ENCODE measurements at regions not wholly inside any gene's neighbourhood (a gene's known extent, or its start where the extent isn't known, plus 50 kb on each side); places are given as distances from the start of the nearest gene placed in this dataset.

DNA sequence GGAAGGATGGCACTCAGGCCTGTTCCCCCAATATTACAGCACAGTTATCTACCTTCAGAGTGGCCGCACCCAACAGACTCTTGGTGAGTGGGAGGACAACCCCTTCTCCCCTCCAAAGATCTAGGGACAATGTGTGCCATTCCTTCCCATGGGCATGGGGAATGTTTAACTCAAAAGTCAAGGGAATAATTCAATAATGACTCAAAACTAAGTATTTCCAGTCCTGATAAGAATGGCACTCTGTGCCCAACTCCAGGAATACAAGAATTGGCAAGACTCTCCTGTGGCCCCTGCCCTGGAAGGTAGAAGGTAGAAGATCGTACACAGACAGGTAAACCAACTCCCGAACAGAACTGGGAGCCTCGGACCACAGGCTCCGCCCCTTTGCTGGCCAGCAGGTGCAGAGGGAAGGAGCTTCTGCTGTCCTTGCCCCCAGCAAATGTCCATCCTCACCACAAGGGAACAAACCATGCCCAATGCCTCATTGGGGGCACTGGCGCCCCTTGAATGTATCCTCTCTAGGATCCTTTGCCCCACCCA is 514.0 kb downstream of the NPHP4 start:
- H3K4me3 ChIP-seq (ENCODE audit: low read length) = no peak overlapping the region
- no peaks in the 10 kb centered on the region for H3K36me3 ChIP-seq (ENCODE audit: control insufficient read depth, low read length)
- no peak overlapping the region for H3K27ac ChIP-seq (ENCODE audit: low read depth, low read length)
- no peaks in the 10 kb centered on the region for H3F3A ChIP-seq (ENCODE audit: control insufficient read depth, insufficient read depth)
- TF ChIP-seq EZH2phosphoT487 (IDR thresholded peaks at IDR 0.05; ENCODE audit: borderline replicate concordance, low read length) = no peak
- no peaks in the 10 kb centered on the region for H4K20me1 ChIP-seq (ENCODE audit: control insufficient read depth, insufficient read depth, low read depth, low read length)
- no peaks in the 10 kb centered on the region for H3K27me3 ChIP-seq (ENCODE audit: control insufficient read depth, low read length)
- no peak overlapping the region for H3K4me2 ChIP-seq (ENCODE audit: low read length)
- no peaks in the 10 kb centered on the region for H3K4me1 ChIP-seq (ENCODE audit: control insufficient read depth, low read length)
- H3K9me2 ChIP-seq (replicated peaks; ENCODE audit: control insufficient read depth, low read length) = no peaks in the 10 kb centered on the region
- H3K79me2 ChIP-seq (ENCODE audit: control insufficient read depth, low read length) = no peaks in the 10 kb centered on the region
- H3K9me3 ChIP-seq (ENCODE audit: control insufficient read depth, insufficient read depth, low read length) = no peaks in the 10 kb centered on the region

DNA sequence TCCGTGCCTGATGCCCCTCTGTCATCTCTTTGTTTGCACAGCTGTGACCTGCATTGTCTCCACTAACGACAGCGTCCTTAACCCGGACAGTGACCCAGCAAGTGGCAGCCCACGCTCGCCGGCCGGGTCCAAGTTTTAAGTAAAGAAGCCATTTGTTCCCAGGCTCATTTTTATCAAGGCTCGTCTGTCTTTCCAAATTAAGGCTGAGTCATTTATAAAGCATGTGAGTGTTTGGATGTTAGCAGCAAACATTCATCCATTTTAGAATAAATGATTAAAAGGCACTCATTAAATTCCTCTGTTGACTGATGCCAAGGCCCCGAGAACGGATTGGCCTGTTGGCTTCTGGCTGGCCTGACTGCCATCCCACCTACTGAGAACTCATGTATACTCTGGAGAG is 514.5 kb downstream of the NPHP4 start:
- H3K27me3 ChIP-seq (ENCODE audit: control insufficient read depth, low read length) = no peaks in the 10 kb centered on the region
- H4K20me1 ChIP-seq (ENCODE audit: control insufficient read depth, insufficient read depth, low read depth, low read length) = no peaks in the 10 kb centered on the region
- no peaks in the 10 kb centered on the region for H3K79me2 ChIP-seq (ENCODE audit: control insufficient read depth, low read length)
- H3F3A ChIP-seq (ENCODE audit: control insufficient read depth, insufficient read depth) = no peaks in the 10 kb centered on the region
- no peak overlapping the region for H3K27ac ChIP-seq (ENCODE audit: low read depth, low read length)
- H3K36me3 ChIP-seq (ENCODE audit: control insufficient read depth, low read length) = no peaks in the 10 kb centered on the region
- H3K9me3 ChIP-seq (ENCODE audit: control insufficient read depth, insufficient read depth, low read length) = no peaks in the 10 kb centered on the region
- TF ChIP-seq, protein P1, sequence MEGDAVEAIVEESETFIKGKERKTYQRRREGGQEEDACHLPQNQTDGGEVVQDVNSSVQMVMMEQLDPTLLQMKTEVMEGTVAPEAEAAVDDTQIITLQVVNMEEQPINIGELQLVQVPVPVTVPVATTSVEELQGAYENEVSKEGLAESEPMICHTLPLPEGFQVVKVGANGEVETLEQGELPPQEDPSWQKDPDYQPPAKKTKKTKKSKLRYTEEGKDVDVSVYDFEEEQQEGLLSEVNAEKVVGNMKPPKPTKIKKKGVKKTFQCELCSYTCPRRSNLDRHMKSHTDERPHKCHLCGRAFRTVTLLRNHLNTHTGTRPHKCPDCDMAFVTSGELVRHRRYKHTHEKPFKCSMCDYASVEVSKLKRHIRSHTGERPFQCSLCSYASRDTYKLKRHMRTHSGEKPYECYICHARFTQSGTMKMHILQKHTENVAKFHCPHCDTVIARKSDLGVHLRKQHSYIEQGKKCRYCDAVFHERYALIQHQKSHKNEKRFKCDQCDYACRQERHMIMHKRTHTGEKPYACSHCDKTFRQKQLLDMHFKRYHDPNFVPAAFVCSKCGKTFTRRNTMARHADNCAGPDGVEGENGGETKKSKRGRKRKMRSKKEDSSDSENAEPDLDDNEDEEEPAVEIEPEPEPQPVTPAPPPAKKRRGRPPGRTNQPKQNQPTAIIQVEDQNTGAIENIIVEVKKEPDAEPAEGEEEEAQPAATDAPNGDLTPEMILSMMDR (IDR thresholded peaks at IDR 0.05; ENCODE audit: low read depth, low read length, poor library complexity, severe bottlenecking) = no peak
- no peak for TF ChIP-seq EZH2phosphoT487 (IDR thresholded peaks at IDR 0.05; ENCODE audit: borderline replicate concordance, low read length)
- no peaks in the 10 kb centered on the region for H3K4me1 ChIP-seq (ENCODE audit: control insufficient read depth, low read length)
- no peak overlapping the region for H3K4me2 ChIP-seq (ENCODE audit: low read length)
- H3K4me3 ChIP-seq (ENCODE audit: low read length) = no peak overlapping the region
- H3K9me2 ChIP-seq (replicated peaks; ENCODE audit: control insufficient read depth, low read length) = no peaks in the 10 kb centered on the region

DNA sequence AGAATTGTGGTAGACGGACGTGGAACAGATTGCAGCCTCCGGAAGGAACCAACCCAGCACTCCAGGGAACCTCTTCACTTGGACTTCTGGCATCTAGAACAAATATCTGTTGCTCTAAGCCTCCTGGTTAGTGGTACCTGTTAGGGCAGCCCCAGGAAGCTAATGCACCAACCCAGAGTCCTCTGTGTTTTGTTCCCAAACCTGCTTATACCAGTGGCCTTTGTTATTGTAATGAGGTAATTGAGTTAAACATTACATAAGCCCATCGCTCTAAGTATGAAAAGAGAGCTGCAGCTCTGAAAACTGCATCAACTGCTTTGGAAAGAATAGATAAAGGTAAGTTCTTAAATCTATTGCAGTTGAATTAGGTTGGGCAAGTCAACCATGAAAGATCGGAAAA is 516.7 kb downstream of the NPHP4 start:
- Histone ChIP-seq H3K27ac (ENCODE audit: low read depth, low read length) (no peak overlapping the region), H3K27me3 (ENCODE audit: control insufficient read depth, low read length) (no peaks in the 10 kb centered on the region), H3K4me2 (ENCODE audit: low read length) (no peak overlapping the region), H3K9me3 (ENCODE audit: control insufficient read depth, insufficient read depth, low read length) (no peaks in the 10 kb centered on the region), H3K36me3 (ENCODE audit: control insufficient read depth, low read length) (no peaks in the 10 kb centered on the region), H3K79me2 (ENCODE audit: control insufficient read depth, low read length) (no peaks in the 10 kb centered on the region), H3K9me2 (replicated peaks; ENCODE audit: control insufficient read depth, low read length) (no peaks in the 10 kb centered on the region), H3K4me3 (ENCODE audit: low read length) (no peak overlapping the region), H3F3A (ENCODE audit: control insufficient read depth, insufficient read depth) (no peaks in the 10 kb centered on the region), H3K4me1 (ENCODE audit: control insufficient read depth, low read length) (no peaks in the 10 kb centered on the region), H4K20me1 (ENCODE audit: control insufficient read depth, insufficient read depth, low read depth, low read length) (no peaks in the 10 kb centered on the region)
- no peak for TF ChIP-seq EZH2phosphoT487 (IDR thresholded peaks at IDR 0.05; ENCODE audit: borderline replicate concordance, low read length)
- TF ChIP-seq, protein P1 (IDR thresholded peaks at IDR 0.05; ENCODE audit: low read depth, low read length, poor library complexity, severe bottlenecking) = no peak

DNA sequence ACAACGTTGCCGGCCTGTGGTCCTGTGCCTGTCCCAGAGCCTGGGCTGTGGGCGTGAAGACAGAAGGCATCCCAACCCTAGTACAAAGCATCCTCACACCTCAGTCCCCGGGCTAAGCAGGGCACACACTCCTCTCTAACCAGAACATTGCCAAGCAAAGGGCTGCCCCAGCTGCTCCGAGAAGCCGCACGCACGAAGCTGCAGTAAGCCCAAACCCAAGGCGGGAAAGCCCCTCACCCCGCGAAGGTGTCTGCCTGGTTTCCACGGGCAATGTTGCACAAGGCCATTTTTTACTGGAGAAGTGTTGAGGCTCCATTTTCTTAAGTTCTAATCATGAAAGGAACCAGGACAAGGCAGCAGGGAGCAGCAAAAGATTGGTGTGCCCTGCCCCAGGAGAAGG is 519.0 kb downstream of the NPHP4 start:
- Histone ChIP-seq H3K4me2 (ENCODE audit: low read length) (no peak overlapping the region), H4K20me1 (ENCODE audit: control insufficient read depth, insufficient read depth, low read depth, low read length) (no peaks in the 10 kb centered on the region), H3K79me2 (ENCODE audit: control insufficient read depth, low read length) (no peaks in the 10 kb centered on the region), H3K4me3 (ENCODE audit: low read length) (no peak overlapping the region), H3K9me3 (ENCODE audit: control insufficient read depth, insufficient read depth, low read length) (no peaks in the 10 kb centered on the region), H3K4me1 (ENCODE audit: control insufficient read depth, low read length) (no peaks in the 10 kb centered on the region), H3K27ac (ENCODE audit: low read depth, low read length) (no peak overlapping the region), H3K27me3 (ENCODE audit: control insufficient read depth, low read length) (no peaks in the 10 kb centered on the region), H3F3A (ENCODE audit: control insufficient read depth, insufficient read depth) (no peaks in the 10 kb centered on the region), H3K36me3 (ENCODE audit: control insufficient read depth, low read length) (no peaks in the 10 kb centered on the region), H3K9me2 (replicated peaks; ENCODE audit: control insufficient read depth, low read length) (no peaks in the 10 kb centered on the region)
- TF ChIP-seq EZH2phosphoT487 (IDR thresholded peaks at IDR 0.05; ENCODE audit: borderline replicate concordance, low read length) = no peak
- TF ChIP-seq, protein P1 (IDR thresholded peaks at IDR 0.05; ENCODE audit: low read depth, low read length, poor library complexity, severe bottlenecking) = no peak

Measured in DOHH2 (cell line).